Skeletal muscle tissue (tissue), 3 donors: ENCODE measurements at regions not wholly inside any gene's neighbourhood (a gene's known extent, or its start where the extent isn't known, plus 50 kb on each side); places are given as distances from the start of the nearest gene placed in this dataset.

Source experiments
- H3K27ac ChIP-seq: one replicate; pipeline ENCODE4 v1.7.0; 2013; ENCODE audit warnings: mild to moderate bottlenecking, low read depth, low read length, inconsistent platforms
- H3K27me3 ChIP-seq, 3 donors: one replicate each; pipeline ENCODE4 v1.7.0; 2013; ENCODE audit warnings: low read length in 3 of 3; ENCODE audit not compliant: control insufficient read depth in 3 of 3, insufficient read depth in 3 of 3
- H3K36me3 ChIP-seq, 3 donors: one replicate each; pipeline ENCODE4 v1.7.0; 2013; ENCODE audit warnings: low read length in 3 of 3; ENCODE audit not compliant: control insufficient read depth in 3 of 3, insufficient read depth in 3 of 3
- H3K4me1 ChIP-seq, 3 donors: one replicate each; pipeline ENCODE4 v1.7.0; 2013; ENCODE audit warnings: low read length in 3 of 3, mild to moderate bottlenecking in 3 of 3; ENCODE audit not compliant: control insufficient read depth in 3 of 3, insufficient read depth in 3 of 3
- H3K4me3 ChIP-seq, 3 donors: one replicate each; pipeline ENCODE4 v1.7.0; 2013; ENCODE audit warnings: low read length in 3 of 3
- H3K9ac ChIP-seq, 3 donors: one replicate each; pipeline ENCODE4 v1.7.0; 2013; ENCODE audit warnings: low read length in 3 of 3, mild to moderate bottlenecking in 3 of 3, moderate library complexity in 2 of 3, low read depth in 1 of 3
- H3K9me3 ChIP-seq, 3 donors: one replicate each; pipeline ENCODE4 v1.7.0; 2013; ENCODE audit warnings: low read length in 3 of 3; ENCODE audit not compliant: control insufficient read depth in 3 of 3
- donor health status: Osteomylitis.

DNA sequence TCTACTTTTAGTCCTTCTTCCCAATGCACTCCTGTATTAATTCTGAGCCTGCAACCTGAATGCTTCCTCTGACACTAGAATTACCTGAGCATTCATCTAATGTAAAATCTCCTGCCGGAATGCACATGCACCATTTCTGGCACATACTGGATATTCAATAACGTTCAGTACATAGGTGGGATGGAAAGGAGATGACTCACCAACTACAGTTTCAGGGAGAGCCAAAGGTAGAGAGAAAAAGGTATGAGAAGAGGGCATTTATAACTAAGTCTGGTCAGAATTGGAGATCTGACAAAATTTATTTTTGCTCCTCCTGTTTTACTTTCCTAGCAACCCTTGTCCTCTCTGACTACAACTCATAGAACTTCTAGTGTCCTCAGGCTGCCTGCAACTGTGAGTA, 1954.1 kb upstream of the CELF4 start:
- Histone ChIP-seq H3K27ac (no peak overlapping the region), H3K9ac (no peak overlapping the region)

DNA sequence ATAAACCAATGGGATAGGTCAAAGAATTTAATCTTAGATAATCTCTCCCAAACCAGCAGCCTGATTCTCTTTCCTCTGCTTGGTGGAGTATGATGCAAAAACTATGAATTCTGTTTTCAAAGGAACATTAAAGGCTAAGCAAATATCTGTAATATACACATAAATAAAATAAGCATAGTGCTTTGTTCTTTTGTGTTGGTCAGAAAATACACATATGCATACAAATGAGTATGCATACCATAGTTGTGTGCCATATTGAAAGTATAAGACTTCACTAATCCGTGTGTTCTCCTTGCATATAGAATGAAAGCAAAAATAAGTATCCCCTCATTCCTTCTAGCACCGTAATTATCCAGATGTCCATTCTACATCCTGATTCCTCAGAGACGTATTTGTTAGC, 1949.7 kb upstream of the CELF4 start:
- Histone ChIP-seq H3K4me1 (no peaks in the 10 kb centered on the region), H3K4me3 (no peak overlapping the region), H3K36me3 (no peaks in the 10 kb centered on the region), H3K9me3 (no peaks in the 10 kb centered on the region), H3K27ac (no peak overlapping the region), H3K27me3 (no peaks in the 10 kb centered on the region), H3K9ac (no peak overlapping the region)

More for the DNA sequence above, 1954.1 kb upstream of the CELF4 start:
- Histone ChIP-seq H3K36me3 (no peaks in the 10 kb centered on the region), H3K27me3 (no peaks in the 10 kb centered on the region), H3K4me3 (no peak overlapping the region), H3K4me1 (no peaks in the 10 kb centered on the region), H3K9me3 (no peaks in the 10 kb centered on the region)

DNA sequence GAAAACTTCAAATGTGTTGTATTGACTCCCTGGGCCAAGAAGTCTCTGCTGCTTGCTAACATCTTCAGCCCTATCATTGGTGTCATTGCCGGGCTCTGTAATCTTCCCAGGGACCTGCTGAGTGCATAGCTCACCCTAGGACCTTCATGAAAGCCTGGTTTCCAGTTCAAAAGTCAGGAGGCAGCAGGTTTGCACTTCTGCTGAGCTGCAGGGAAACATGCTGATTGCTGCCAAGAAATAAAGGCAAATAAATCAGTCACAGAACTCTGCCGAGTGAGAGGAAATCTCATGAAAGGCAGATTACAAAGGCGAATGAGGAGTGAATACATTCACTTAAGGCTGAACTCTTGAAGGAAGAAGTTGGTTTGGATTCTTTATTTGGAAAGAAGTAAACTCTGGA, 1947.6 kb upstream of the CELF4 start:
- Histone ChIP-seq H3K9me3 (no peaks in the 10 kb centered on the region), H3K27ac (no peak overlapping the region), H3K4me1 (no peaks in the 10 kb centered on the region), H3K36me3 (no peaks in the 10 kb centered on the region), H3K9ac (no peak overlapping the region), H3K27me3 (no peaks in the 10 kb centered on the region), H3K4me3 (no peak overlapping the region)

DNA sequence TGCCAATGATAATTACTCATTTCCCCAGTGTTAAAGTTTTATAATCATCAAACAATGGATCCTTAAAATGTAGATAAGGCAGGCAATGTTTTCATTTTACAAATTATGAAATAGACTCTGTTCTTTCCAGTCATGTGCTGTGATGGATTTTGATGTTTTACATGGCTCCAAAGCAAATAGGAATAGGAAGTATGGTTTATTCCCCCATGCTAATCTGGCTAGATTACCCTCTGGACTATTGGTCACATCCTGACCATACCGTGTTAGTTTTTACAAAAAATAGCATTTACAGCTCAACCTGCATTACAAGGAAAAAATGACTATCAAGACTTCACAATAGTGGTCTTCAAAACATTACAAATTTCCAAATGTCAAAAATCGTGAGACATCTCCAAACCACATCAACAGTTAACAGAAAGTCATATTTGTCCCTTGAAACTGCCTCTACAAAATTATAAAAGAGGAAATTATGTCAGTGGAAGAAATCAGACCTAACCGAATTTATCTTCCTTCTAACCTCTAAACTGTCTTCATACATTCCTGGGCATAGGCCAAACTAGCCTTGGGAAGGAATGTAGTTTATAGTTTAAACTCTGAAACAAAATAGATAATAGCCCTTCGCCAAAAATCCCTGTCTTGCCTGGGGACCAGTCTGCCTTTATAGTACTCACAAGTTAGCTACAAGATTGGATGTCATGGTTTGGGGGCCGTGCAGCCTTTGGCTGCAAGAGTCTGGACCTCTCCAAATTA, 1941.2 kb upstream of the CELF4 start:
- H3K36me3 ChIP-seq = no peaks in the 10 kb centered on the region
- no peaks in the 10 kb centered on the region for H3K27me3 ChIP-seq
- no peak overlapping the region for H3K27ac ChIP-seq
- H3K9ac ChIP-seq = no peak overlapping the region
- H3K4me1 ChIP-seq = no peaks in the 10 kb centered on the region
- H3K4me3 ChIP-seq = no peak overlapping the region
- no peaks in the 10 kb centered on the region for H3K9me3 ChIP-seq

DNA sequence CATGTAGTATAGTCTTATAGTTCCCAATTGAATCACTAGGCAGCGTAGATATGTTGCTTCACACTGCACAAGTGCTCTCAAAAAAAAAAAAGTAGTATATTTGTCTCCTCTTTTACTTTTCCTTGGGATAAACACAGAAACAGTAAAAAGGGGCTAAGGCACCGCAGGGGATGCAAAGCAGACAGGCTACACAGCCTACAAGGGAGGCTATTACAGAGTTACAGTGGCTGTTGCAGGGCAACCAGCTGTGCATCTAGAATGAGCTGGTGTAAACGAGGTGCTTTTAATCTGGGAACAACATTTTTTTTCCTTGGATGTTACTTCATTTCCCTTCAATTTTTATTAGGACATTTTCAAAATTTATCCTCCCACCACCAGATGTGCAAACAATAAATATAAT, 1934.7 kb upstream of the CELF4 start:
- H3K9ac ChIP-seq = no peak overlapping the region
- no peak overlapping the region for H3K27ac ChIP-seq
- H3K4me3 ChIP-seq = no peak overlapping the region
- H3K9me3 ChIP-seq = no peaks in the 10 kb centered on the region
- no peaks in the 10 kb centered on the region for H3K4me1 ChIP-seq
- no peaks in the 10 kb centered on the region for H3K36me3 ChIP-seq
- H3K27me3 ChIP-seq = no peaks in the 10 kb centered on the region

DNA sequence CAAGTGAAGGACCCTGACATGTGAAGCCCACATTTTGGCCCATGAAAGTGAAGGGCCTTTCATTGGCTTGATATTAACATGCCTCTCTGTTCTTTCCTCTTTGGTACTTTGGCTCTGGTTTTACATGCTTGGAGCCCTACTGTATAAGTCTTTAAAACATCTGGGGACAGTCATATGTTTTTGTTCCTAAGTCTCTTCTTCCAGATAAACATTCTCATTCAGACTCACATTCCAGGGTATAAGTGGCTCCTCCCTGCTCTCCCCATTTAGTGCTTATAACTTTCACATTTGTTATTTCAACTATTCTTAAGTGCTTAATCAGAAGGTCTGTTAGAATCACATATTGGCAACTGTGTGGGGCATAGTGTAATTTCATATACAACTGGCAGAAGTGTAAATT, 1932.2 kb upstream of the CELF4 start:
- Histone ChIP-seq H3K4me3 (no peak overlapping the region), H3K36me3 (no peaks in the 10 kb centered on the region), H3K27ac (no peak overlapping the region), H3K27me3 (no peaks in the 10 kb centered on the region), H3K9ac (no peak overlapping the region), H3K9me3 (no peaks in the 10 kb centered on the region), H3K4me1 (no peaks in the 10 kb centered on the region)

DNA sequence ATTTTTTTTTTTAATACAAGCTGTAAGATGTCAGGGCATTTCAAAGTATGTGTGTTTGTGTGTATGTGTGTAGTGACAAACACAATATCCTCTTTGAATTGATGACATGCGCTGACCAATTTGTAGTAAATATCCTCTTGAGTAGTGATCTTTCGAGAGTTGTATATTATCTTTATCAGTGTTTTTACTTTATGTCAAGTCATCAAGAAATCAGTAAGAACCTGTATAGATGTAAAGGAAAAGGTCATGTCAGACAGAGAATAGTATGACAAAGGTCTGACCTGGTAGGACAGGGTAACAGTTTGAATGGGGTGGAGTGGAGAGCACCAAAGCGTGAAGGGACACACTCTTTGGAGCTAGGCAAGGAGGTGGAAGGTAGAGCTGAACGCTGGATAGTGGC, 1931.4 kb upstream of the CELF4 start:
- H3K27ac ChIP-seq = no peak overlapping the region
- no peaks in the 10 kb centered on the region for H3K27me3 ChIP-seq
- H3K36me3 ChIP-seq = no peaks in the 10 kb centered on the region
- no peak overlapping the region for H3K4me3 ChIP-seq
- H3K4me1 ChIP-seq = no peaks in the 10 kb centered on the region
- no peaks in the 10 kb centered on the region for H3K9me3 ChIP-seq
- H3K9ac ChIP-seq = no peak overlapping the region

DNA sequence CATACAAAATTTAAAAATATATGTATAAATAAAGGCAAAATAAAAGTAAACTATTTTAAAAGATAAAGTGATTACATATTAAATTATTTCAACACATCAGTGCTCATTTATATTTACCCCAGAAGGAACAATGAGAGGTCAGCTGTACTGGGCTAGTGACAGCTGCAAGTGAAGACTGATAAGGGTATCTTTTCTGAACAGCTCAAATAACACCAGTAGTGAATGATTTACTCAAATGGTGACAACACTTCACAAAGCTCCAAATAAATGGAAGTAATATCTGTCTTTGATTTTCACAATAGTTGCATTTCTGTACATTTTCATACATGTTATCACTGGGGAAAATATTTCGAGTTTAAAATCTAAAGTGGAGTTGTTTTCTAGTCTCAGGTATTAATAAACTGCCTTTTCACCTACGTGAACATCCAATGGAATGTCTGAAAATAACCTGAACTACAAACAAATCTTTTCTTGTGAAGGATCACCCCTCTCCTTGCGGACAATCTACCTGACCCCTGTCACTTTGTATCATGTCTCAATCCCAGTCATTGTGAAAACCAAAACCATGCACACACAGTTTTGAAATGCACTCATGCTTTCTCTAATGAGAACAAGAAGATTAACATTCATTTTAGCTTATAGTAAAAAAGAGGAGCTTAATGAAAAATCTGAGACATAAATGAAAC, 1928.8 kb upstream of the CELF4 start:
- no peaks in the 10 kb centered on the region for H3K36me3 ChIP-seq
- H3K27me3 ChIP-seq = no peaks in the 10 kb centered on the region
- H3K9me3 ChIP-seq = no peaks in the 10 kb centered on the region
- H3K4me3 ChIP-seq = no peak overlapping the region
- H3K27ac ChIP-seq = no peak overlapping the region
- no peak overlapping the region for H3K9ac ChIP-seq
- no peaks in the 10 kb centered on the region for H3K4me1 ChIP-seq

DNA sequence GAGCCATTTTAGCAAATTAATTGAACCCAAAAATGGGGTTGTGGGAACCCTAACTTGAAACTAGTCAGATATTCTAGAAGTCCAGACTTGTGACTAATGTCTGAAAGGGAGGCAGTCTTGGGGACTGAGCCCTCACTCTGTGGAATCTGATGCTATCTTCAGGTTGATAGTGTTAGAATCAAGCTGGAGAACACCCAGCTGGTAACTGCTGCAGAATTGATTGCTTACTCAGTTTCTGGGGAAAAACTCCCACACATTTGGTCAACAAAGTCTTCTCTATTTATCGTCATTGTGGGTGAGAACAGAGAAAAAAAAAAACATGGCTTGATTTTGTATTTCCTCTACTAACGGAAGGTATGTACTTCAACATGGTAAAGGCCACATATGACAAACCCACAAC, 1925.8 kb upstream of the CELF4 start:
- no peaks in the 10 kb centered on the region for H3K4me1 ChIP-seq
- H3K9ac ChIP-seq = no peak overlapping the region
- no peak overlapping the region for H3K27ac ChIP-seq
- no peaks in the 10 kb centered on the region for H3K36me3 ChIP-seq
- H3K9me3 ChIP-seq = no peaks in the 10 kb centered on the region
- no peaks in the 10 kb centered on the region for H3K27me3 ChIP-seq
- H3K4me3 ChIP-seq = no peak overlapping the region

DNA sequence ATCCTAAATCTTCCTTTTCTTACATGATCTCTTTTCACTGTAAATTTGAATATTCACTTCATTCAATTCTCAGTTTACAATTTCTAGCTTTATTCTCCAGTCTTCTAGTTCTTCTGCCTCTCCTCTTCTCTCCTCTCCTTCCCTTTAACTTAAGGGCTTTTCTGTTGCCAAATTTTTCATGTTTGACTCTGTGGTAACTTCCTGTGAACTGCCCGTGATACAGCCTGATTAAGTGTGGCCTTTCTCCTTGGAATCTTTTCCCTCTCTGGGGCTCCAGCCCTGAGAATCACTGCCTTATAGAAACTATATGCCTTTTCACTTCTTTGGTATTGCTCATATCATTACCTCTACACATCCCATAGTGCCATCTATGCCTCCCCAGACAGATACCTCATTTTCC, 1923.8 kb upstream of the CELF4 start:
- Histone ChIP-seq H3K9me3 (no peaks in the 10 kb centered on the region), H3K4me1 (no peaks in the 10 kb centered on the region), H3K36me3 (no peaks in the 10 kb centered on the region), H3K27me3 (no peaks in the 10 kb centered on the region), H3K9ac (no peak overlapping the region), H3K27ac (no peak overlapping the region), H3K4me3 (no peak overlapping the region)
